K562 (cell line): ENCODE measurements at regions not wholly inside any gene's neighbourhood (a gene's known extent, or its start where the extent isn't known, plus 50 kb on each side); places are given as distances from the start of the nearest gene placed in this dataset.

ENCODE experiments used
- ATAC-seq: fragments of 200-7000 bp; cut with Tn5 transposase; 3 replicates; pipeline ENCODE4 v1.9.1; 2020; ENCODE audit warnings: moderate library complexity
- BruUV-seq: library from RNA; stranded (reverse); fragments of 400-500 nt; replicated peaks from 2 replicates; lab custom pipeline; 2021; lab: Mats Ljungman, UMichigan
- CTCF ChIA-PET: fragments of 300-600 bp; formaldehyde crosslinking; extraction: SDS; loops from one replicate; lab custom pipeline; 2021; ENCODE audit warnings: low intra/inter-chr PET ratio; lab: Yijun Ruan, JAX
- POLR2A ChIA-PET: fragments of 300-600, 350-650 bp; sonication (Branson Sonifier 250); formaldehyde crosslinking; extraction: SDS; loops from one replicate; lab custom pipeline; 2021; ENCODE audit warnings: antibody characterized with exemption, inconsistent platforms; lab: Yijun Ruan, JAX
- DNase-seq, 4 experiments: peaks; one replicate each; pipeline versions ENCODE4 v3.0.0 to v3.0.0-alpha.2; 2011 to 2018; ENCODE audit warnings: low spot score in 3 of 4, mixed read lengths in 3 of 4; ENCODE audit errors: extremely low read depth in 1 of 4
- FAIRE-seq: peaks from 2 replicates; lab custom pipeline; 2011; peaks lifted over from hg19 to GRCh38; lab: Jason Lieb, UNC
- H2AFZ ChIP-seq: 2 replicates; pipeline ENCODE4 v1.6.0; 2011; ENCODE audit warnings: low read depth, low read length, control low read depth, inconsistent platforms
- H3K27ac ChIP-seq: fragments of 200-600 bp; 3 replicates; pipeline ENCODE4 v1.8.0; 2011; ENCODE audit warnings: low read depth, mild to moderate bottlenecking, control low read depth, inconsistent platforms, low read length, moderate library complexity, mixed read lengths; ENCODE audit errors: extremely low read depth
- H3K27me3 ChIP-seq, 2 experiments: fragments of 300-600 bp in 1 of 2; 2 replicates in 1 of 2; 3 replicates in 1 of 2; pipeline versions ENCODE4 v1.6.0 to v1.8.0; 2011; ENCODE audit warnings: inconsistent platforms in 2 of 2, low read length in 2 of 2, mild to moderate bottlenecking in 1 of 2, mixed read lengths in 1 of 2, moderate library complexity in 1 of 2; ENCODE audit not compliant: control insufficient read depth in 2 of 2, insufficient read depth in 2 of 2
- H3K36me3 ChIP-seq: fragments of 300-600 bp; 3 replicates; pipeline ENCODE4 v1.8.0; 2011; ENCODE audit warnings: mild to moderate bottlenecking, low read length, inconsistent platforms; ENCODE audit not compliant: control insufficient read depth, insufficient read depth
- H3K4me1 ChIP-seq, 2 experiments: fragments of 200-600 bp in 1 of 2; replicated peaks in 1 of 2; 2 replicates in 1 of 2; 3 replicates in 1 of 2; pipeline versions ENCODE4 v1.5.1 to v1.8.0; 2011; ENCODE audit warnings: inconsistent platforms in 2 of 2, low read length in 2 of 2, mild to moderate bottlenecking in 1 of 2, mixed read lengths in 1 of 2, moderate library complexity in 1 of 2; ENCODE audit not compliant: control insufficient read depth in 2 of 2, insufficient read depth in 2 of 2
- H3K4me2 ChIP-seq: 2 replicates; pipeline ENCODE4 v1.6.1; 2011; ENCODE audit warnings: low read length, control low read depth, inconsistent platforms, mixed read lengths; ENCODE audit not compliant: insufficient read depth
- H3K4me3 ChIP-seq: fragments of 200-600 bp; sonication (generic), shearing (Covaris generic); 2 replicates; pipeline ENCODE4 v1.5.1; 2016; ENCODE audit warnings: control low read depth, inconsistent platforms
- H3K79me2 ChIP-seq: fragments of 200-600 bp; 3 replicates; pipeline ENCODE4 v1.8.0; 2011; ENCODE audit warnings: low read length, inconsistent platforms; ENCODE audit not compliant: control insufficient read depth, insufficient read depth
- H3K9ac ChIP-seq, 2 experiments: 2 replicates each; pipeline versions ENCODE4 v1.6.0 to v1.6.1; 2011; ENCODE audit warnings: low read depth in 2 of 2, low read length in 2 of 2, control low read depth in 1 of 2, inconsistent platforms in 1 of 2, mild to moderate bottlenecking in 1 of 2, mixed read lengths in 1 of 2; ENCODE audit not compliant: insufficient read depth in 1 of 2
- H3K9me1 ChIP-seq: one replicate; pipeline ENCODE4 v1.6.0; 2011; ENCODE audit warnings: inconsistent platforms, mild to moderate bottlenecking, low read length, moderate library complexity; ENCODE audit not compliant: control insufficient read depth, insufficient read depth
- H3K9me3 ChIP-seq: replicated peaks from 2 replicates; pipeline ENCODE4 v1.5.1; 2011; ENCODE audit warnings: low read depth, low read length, inconsistent platforms; ENCODE audit not compliant: control insufficient read depth, insufficient read depth
- H4K20me1 ChIP-seq: replicated peaks from 2 replicates; pipeline ENCODE4 v1.6.1; 2011; ENCODE audit warnings: low read length, inconsistent platforms, mixed read lengths; ENCODE audit not compliant: control insufficient read depth, insufficient read depth
- ETV6 ChIP-seq, 3 experiments: fragments of 150-350 bp in 1 of 3; sonication (generic) in 1 of 3; formaldehyde crosslinking in 1 of 3; IDR thresholded peaks; 2 replicates each; pipeline versions ENCODE4 v1.6.1 to v1.8.0; 2014 to 2022; ENCODE audit warnings: borderline replicate concordance in 2 of 3, low read depth in 2 of 3, antibody characterized with exemption in 1 of 3, low read length in 1 of 3, mild to moderate bottlenecking in 1 of 3, missing genetic modification reagents in 1 of 3
- GABPB1 ChIP-seq: sonication (generic); formaldehyde crosslinking; IDR thresholded peaks from 2 replicates; pipeline ENCODE4 v1.8.0; 2022; ENCODE audit warnings: mild to moderate bottlenecking, missing genetic modification reagents
- HSF4 ChIP-seq: fragments of 250-450 bp; sonication (Bioruptor Pico); IDR thresholded peaks from 2 replicates; pipeline ENCODE4 v2.1.2; 2022; ENCODE audit warnings: mild to moderate bottlenecking, moderate library complexity, borderline replicate concordance
- LEF1 ChIP-seq: fragments of 450-650 bp; IDR thresholded peaks from 2 replicates; pipeline ENCODE4 v1.6.1; 2016; ENCODE audit warnings: mild to moderate bottlenecking
- RHOXF2B ChIP-seq: fragments of 250-450 bp; sonication (Bioruptor Pico); conservative IDR thresholded peaks from 2 replicates; pipeline ENCODE4 v1.5.1; 2021
- SMAD3 ChIP-seq: fragments of 450-650 bp; formaldehyde crosslinking; conservative IDR thresholded peaks from 2 replicates; pipeline ENCODE4 v1.4.0; 2020; ENCODE audit warnings: mild to moderate bottlenecking
- SMARCA4 ChIP-seq: fragments of 450-650 bp; IDR thresholded peaks from 2 replicates; pipeline ENCODE4 v1.6.1; 2016
- U2AF2 ChIP-seq: fragments of 200-400 bp; formaldehyde crosslinking; optimal IDR thresholded peaks from 2 replicates; pipeline ENCODE3; 2017; ENCODE audit warnings: low read depth, mild to moderate bottlenecking, low read length
- ZNF197 ChIP-seq: fragments of 200-800 bp; sonication (Bioruptor generic); IDR thresholded peaks from 2 replicates; pipeline ENCODE4 v1.6.1; 2016; ENCODE audit warnings: low read depth, missing genetic modification characterization, missing compliant biosample characterization
- ZNF639 ChIP-seq, 2 experiments: fragments of 200-800 bp in 1 of 2; sonication (Bioruptor generic) in 1 of 2; sonication (generic) in 1 of 2; formaldehyde crosslinking in 1 of 2; IDR thresholded peaks in 1 of 2; conservative IDR thresholded peaks in 1 of 2; 2 replicates each; pipeline versions ENCODE4 v1.5.0 to v1.6.1; 2016 to 2020; ENCODE audit warnings: missing compliant biosample characterization in 1 of 2, missing genetic modification characterization in 1 of 2, missing genetic modification reagents in 1 of 2
- ZSCAN29 ChIP-seq: fragments of 450-650 bp; IDR thresholded peaks from 2 replicates; pipeline ENCODE4 v1.6.1; 2017
- in situ Hi-C: fragments of 300-500 bp; cut with MboI; formaldehyde crosslinking; loops from 4 replicates; pipeline ENCODE4 v1.15.0; 2018; ENCODE audit warnings: inconsistent platforms, mixed read lengths
- intact Hi-C: fragments of 100-400 bp; cut with micrococcal nuclease; formaldehyde crosslinking; loops from 2 replicates; pipeline ENCODE4 v1.14.2; 2022
- TF ChIP-seq, protein P1 (sequence below): IDR thresholded peaks from 2 replicates; pipeline ENCODE4 v1.6.1; 2014; ENCODE audit warnings: antibody characterized with exemption

- no peaks in the 10 kb centered on the region; a peak in 1 of 5 replicates for H3K4me1 ChIP-seq
- ChIA-PET POLR2A (no interaction called here), CTCF (no interaction called here)
- H3K4me3 ChIP-seq, result no peak overlapping the region
- H3K79me2 ChIP-seq, result no peaks in the 10 kb centered on the region
- H3K36me3 ChIP-seq, result no peaks in the 10 kb centered on the region
- H3K27me3 ChIP-seq, result peaks cover 0 to 8% of the 10 kb centered on the region in 2 experiments; a peak in 1 of 5 replicates
- no peak overlapping the region for H3K9ac ChIP-seq
- DNase-seq, result no peak
- TF ChIP-seq HSF4 (no peak), SMAD3 (CRISPR knock-in tag) (no peak), ETV6 (IDR thresholded peaks at IDR 0.05; ENCODE audit: borderline replicate concordance in 1 of 2, low read depth in 2 of 2, low read length in 1 of 2) (no peak), ETV6 (CRISPR knock-in tag; IDR thresholded peaks at IDR 0.05; ENCODE audit: borderline replicate concordance) (no peak), GABPB1 (no peak), RHOXF2B (no peak), ZNF197 (CRISPR knock-in tag) (no peak), ZSCAN29 (no peak), LEF1 (no peak), U2AF2 (no peak), ZNF639 (CRISPR knock-in tag; conservative IDR thresholded peaks at IDR 0.05 in 1 of 2, IDR thresholded peaks at IDR 0.05 in 1 of 2) (no peak), SMARCA4 (no peak)
- TF ChIP-seq, protein P1, sequence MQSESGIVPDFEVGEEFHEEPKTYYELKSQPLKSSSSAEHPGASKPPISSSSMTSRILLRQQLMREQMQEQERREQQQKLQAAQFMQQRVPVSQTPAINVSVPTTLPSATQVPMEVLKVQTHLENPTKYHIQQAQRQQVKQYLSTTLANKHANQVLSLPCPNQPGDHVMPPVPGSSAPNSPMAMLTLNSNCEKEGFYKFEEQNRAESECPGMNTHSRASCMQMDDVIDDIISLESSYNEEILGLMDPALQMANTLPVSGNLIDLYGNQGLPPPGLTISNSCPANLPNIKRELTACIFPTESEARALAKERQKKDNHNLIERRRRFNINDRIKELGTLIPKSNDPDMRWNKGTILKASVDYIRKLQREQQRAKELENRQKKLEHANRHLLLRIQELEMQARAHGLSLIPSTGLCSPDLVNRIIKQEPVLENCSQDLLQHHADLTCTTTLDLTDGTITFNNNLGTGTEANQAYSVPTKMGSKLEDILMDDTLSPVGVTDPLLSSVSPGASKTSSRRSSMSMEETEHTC, result no peak
- BruUV-seq, result no TSS peak
- peaks cover 7% of the 10 kb centered on the region; the same call in 1 of the 2 replicates for H4K20me1 ChIP-seq
- H3K4me2 ChIP-seq, result no peak overlapping the region
- in situ Hi-C loops (no loop called here), intact Hi-C loops (no loop called here)
- no peak for FAIRE-seq
- no peak overlapping the region for H2AFZ ChIP-seq
- ATAC-seq, result no peak
- no peaks in the 10 kb centered on the region for H3K9me1 ChIP-seq
- H3K9me3 ChIP-seq, result no peaks in the 10 kb centered on the region
- no peak overlapping the region for H3K27ac ChIP-seq
Measured at GRCh38 chr13:99628442-99628841, 127.2 kb downstream of the TM9SF2 start.
